A549 (cell line): ENCODE measurements at regions not wholly inside any gene's neighbourhood (a gene's known extent, or its start where the extent isn't known, plus 50 kb on each side); places are given as distances from the start of the nearest gene placed in this dataset.

ENCODE experiments used
- ATAC-seq, 2 experiments: fragments of 200-7000 bp in 1 of 2; fragments of >200 bp in 1 of 2; cut with Nextera tagmentation in 1 of 2; cut with Tn5 transposase in 1 of 2; 3 replicates each; pipeline versions ENCODE4 v1.8.0 to v1.9.1; 2018 to 2020; ENCODE audit warnings: mild to moderate bottlenecking in 1 of 2, moderate library complexity in 1 of 2
- CTCF ChIA-PET: fragments of 300-600 bp; sonication (Branson Sonifier 250); formaldehyde crosslinking; extraction: SDS; loops from one replicate; lab custom pipeline; 2021; ENCODE audit warnings: antibody characterized with exemption, inconsistent platforms; lab: Yijun Ruan, JAX
- POLR2A ChIA-PET: fragments of 350-600 bp; formaldehyde crosslinking; extraction: SDS; loops from one replicate; lab custom pipeline; 2021; ENCODE audit warnings: antibody characterized with exemption, inconsistent platforms; lab: Yijun Ruan, JAX
- DNase-seq, 2 experiments: peaks; one replicate each; pipeline versions ENCODE4 v3.0.0 to v3.0.0-alpha.2; 2011 to 2016; ENCODE audit warnings: low read depth in 1 of 2, low spot score in 1 of 2
- FAIRE-seq: peaks from 2 replicates; lab custom pipeline; 2011; peaks lifted over from hg19 to GRCh38; lab: Jason Lieb, UNC
- H3K27ac ChIP-seq, 2 experiments: fragments of >200 bp; sonication (Bioruptor Twin); formaldehyde crosslinking; 3 replicates each; pipeline ENCODE4 v1.5.1; 2016 to 2017
- H3K4me1 ChIP-seq: fragments of >200 bp; sonication (Bioruptor Twin); formaldehyde crosslinking; 3 replicates; pipeline ENCODE4 v1.6.1; 2016
- H3K4me2 ChIP-seq: fragments of >200 bp; sonication (Bioruptor Twin); formaldehyde crosslinking; 3 replicates; pipeline ENCODE4 v1.6.1; 2016
- H3K4me3 ChIP-seq: fragments of >200 bp; sonication (Bioruptor Twin); formaldehyde crosslinking; 3 replicates; pipeline ENCODE4 v1.5.1; 2016
- H3K9me3 ChIP-seq: fragments of >200 bp; sonication (Bioruptor Twin); formaldehyde crosslinking; 3 replicates; pipeline ENCODE4 v1.6.1; 2016
- ATOH8 ChIP-seq: fragments of 250-450 bp; sonication (Bioruptor Pico); IDR thresholded peaks from 2 replicates; pipeline ENCODE4 v1.5.0; 2020; ENCODE audit warnings: low read depth, mild to moderate bottlenecking, moderate library complexity
- BHLHE40 ChIP-seq: IDR thresholded peaks from 2 replicates; pipeline ENCODE4 v1.6.1; 2012; ENCODE audit warnings: low read depth, low read length, inconsistent platforms
- CEBPB ChIP-seq, 2 experiments: fragments of >200 bp in 1 of 2; sonication (Bioruptor Twin) in 1 of 2; formaldehyde crosslinking in 1 of 2; IDR thresholded peaks; 2 replicates each; pipeline ENCODE4 v1.6.1; 2012 to 2016
- E2F6 ChIP-seq: IDR thresholded peaks from 2 replicates; pipeline ENCODE4 v1.6.1; 2012; ENCODE audit warnings: low read depth, borderline replicate concordance
- EP300 ChIP-seq, 2 experiments: fragments of >200 bp; sonication (Bioruptor Twin); formaldehyde crosslinking; IDR thresholded peaks; 2 replicates in 1 of 2; 3 replicates in 1 of 2; pipeline ENCODE4 v1.6.1; 2016 to 2017
- ESRRA ChIP-seq: fragments of 150-350 bp; IDR thresholded peaks from 2 replicates; pipeline ENCODE4 v1.6.1; 2014; ENCODE audit warnings: mild to moderate bottlenecking, low read length, borderline replicate concordance
- FOSL2 ChIP-seq, 2 experiments: fragments of 450-650 bp in 1 of 2; fragments of >200 bp in 1 of 2; sonication (Bioruptor Twin) in 1 of 2; formaldehyde crosslinking; IDR thresholded peaks; 2 replicates each; pipeline versions ENCODE4 v1.5.0 to v1.6.1; 2016 to 2020; ENCODE audit warnings: mild to moderate bottlenecking in 1 of 2, moderate library complexity in 1 of 2
- FOXS1 ChIP-seq: fragments of 250-450 bp; sonication (Bioruptor Pico); IDR thresholded peaks from 2 replicates; pipeline ENCODE4 v1.5.0; 2020; ENCODE audit warnings: mild to moderate bottlenecking, moderate library complexity
- HDAC2 ChIP-seq: fragments of 200-600 bp; sonication (generic); IDR thresholded peaks from 2 replicates; pipeline ENCODE4 v1.6.1; 2016
- HES2 ChIP-seq: fragments of >200 bp; sonication (Bioruptor Twin); formaldehyde crosslinking; IDR thresholded peaks from 2 replicates; pipeline ENCODE4 v1.6.1; 2016
- HMGXB4 ChIP-seq: fragments of 250-450 bp; sonication (Bioruptor Pico); IDR thresholded peaks from 2 replicates; pipeline ENCODE4 v1.5.0; 2021; ENCODE audit warnings: mild to moderate bottlenecking, moderate library complexity, borderline replicate concordance
- HOXB13 ChIP-seq: fragments of 250-450 bp; sonication (Bioruptor Pico); IDR thresholded peaks from 2 replicates; pipeline ENCODE4 v1.5.0; 2020; ENCODE audit warnings: low read depth, mild to moderate bottlenecking, moderate library complexity
- JUN ChIP-seq, 2 experiments: fragments of >200 bp; sonication (Bioruptor Twin); formaldehyde crosslinking; IDR thresholded peaks; 2 replicates in 1 of 2; 3 replicates in 1 of 2; pipeline ENCODE4 v1.6.1; 2016 to 2017
- KDM5A ChIP-seq: fragments of 200-600 bp; sonication (generic); IDR thresholded peaks from 2 replicates; pipeline ENCODE4 v1.6.1; 2016; ENCODE audit warnings: antibody characterized with exemption, mild to moderate bottlenecking
- MAFK ChIP-seq: fragments of 450-650 bp; IDR thresholded peaks from 2 replicates; pipeline ENCODE4 v1.6.1; 2014; ENCODE audit not compliant: partially characterized antibody
- MAZ ChIP-seq: fragments of 150-350 bp; IDR thresholded peaks from 2 replicates; pipeline ENCODE4 v1.6.1; 2014; ENCODE audit warnings: antibody characterized with exemption, low read depth, low read length, borderline replicate concordance
- NFE2L2 ChIP-seq: fragments of 150-350 bp; conservative IDR thresholded peaks from 2 replicates; pipeline ENCODE4 v1.6.1; 2014; ENCODE audit warnings: low read length
- NR3C1 ChIP-seq: fragments of >200 bp; sonication (Bioruptor Twin); formaldehyde crosslinking; IDR thresholded peaks from 3 replicates; pipeline ENCODE4 v1.6.1; 2017
- POLR2A ChIP-seq: IDR thresholded peaks from 2 replicates; pipeline ENCODE4 v1.6.1; 2012; ENCODE audit warnings: mild to moderate bottlenecking, low read length
- POLR2AphosphoS2 ChIP-seq: conservative IDR thresholded peaks from 2 replicates; pipeline ENCODE4 v1.6.1; 2012; ENCODE audit warnings: low read length, improper control_type of control experiment, inconsistent platforms
- RAD21 ChIP-seq, 2 experiments: fragments of >200 bp in 1 of 2; sonication (Bioruptor Twin) in 1 of 2; formaldehyde crosslinking in 1 of 2; IDR thresholded peaks in 1 of 2; conservative IDR thresholded peaks in 1 of 2; 2 replicates in 1 of 2; 3 replicates in 1 of 2; pipeline ENCODE4 v1.6.1; 2012 to 2018; ENCODE audit warnings: inconsistent platforms in 1 of 2
- RFX5 ChIP-seq: fragments of 450-650 bp; IDR thresholded peaks from 2 replicates; pipeline ENCODE4 v1.7.1; 2014; ENCODE audit warnings: antibody characterized with exemption, mild to moderate bottlenecking, moderate library complexity
- TP53 ChIP-seq: fragments of 250-450 bp; sonication (Bioruptor Pico); IDR thresholded peaks from 2 replicates; pipeline ENCODE4 v1.5.0; 2021; ENCODE audit warnings: mild to moderate bottlenecking, moderate library complexity
- ZC3H11A ChIP-seq: fragments of 450-650 bp; IDR thresholded peaks from 2 replicates; pipeline ENCODE4 v1.6.1; 2014; ENCODE audit warnings: antibody characterized with exemption, mild to moderate bottlenecking
- whole genome bisulfite sequencing: methylation state at CpG from one replicate; pipeline ENCODE4 v1.1.6; 2017; ENCODE audit errors: missing lambda C conversion rate; 5-methylcytosine and 5-hydroxymethylcytosine counted together
- TF ChIP-seq, protein P1 (sequence below): fragments of >200 bp; sonication (Bioruptor Twin); formaldehyde crosslinking; IDR thresholded peaks from 3 replicates; pipeline ENCODE4 v1.6.1; 2016
- TF ChIP-seq, protein P2 (sequence below): fragments of 450-650 bp; IDR thresholded peaks from 2 replicates; pipeline ENCODE4 v1.6.1; 2014; ENCODE audit warnings: antibody characterized with exemption

DNA sequence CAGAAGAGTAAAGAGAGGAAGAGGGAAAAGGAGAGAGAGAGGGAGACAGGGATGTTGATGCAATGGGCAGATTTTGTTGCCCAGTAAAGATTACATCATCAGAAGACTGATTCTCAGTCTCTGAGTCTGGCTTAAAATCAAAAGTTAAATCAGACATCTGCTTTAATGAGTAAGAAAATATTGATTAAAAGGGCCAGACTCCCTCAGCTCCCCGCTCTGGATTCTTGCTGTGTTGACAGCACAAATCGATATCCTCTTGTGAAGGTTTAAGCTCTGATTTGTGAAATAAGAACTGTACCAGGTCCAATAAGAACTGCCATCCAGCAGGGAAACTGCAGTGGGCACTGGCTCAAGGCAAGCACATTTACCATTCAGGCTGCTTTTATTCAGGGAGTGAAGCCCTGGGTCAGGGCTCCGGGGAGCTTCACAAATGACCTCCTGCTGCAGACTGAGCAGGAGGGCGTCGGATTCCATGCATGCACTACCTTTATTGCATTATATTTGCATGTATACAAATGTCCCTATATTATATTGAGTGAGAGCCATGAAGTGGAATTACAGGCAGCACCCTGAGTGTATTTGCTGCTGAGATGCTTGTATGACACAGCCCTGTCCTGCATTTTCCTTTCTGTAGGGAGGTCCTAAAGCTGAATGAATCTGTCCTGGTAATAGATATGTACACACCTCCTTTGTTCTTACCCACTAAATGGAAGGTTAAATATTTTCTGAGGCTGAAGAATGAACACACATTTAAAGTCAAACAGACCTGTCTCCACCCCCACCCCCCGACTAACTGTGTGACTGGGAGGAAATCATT is 401.5 kb downstream of the REEP3 start:
- H3K27ac ChIP-seq, result no peak overlapping the region
- H3K4me3 ChIP-seq, result no peak overlapping the region
- no peak for DNase-seq
- POLR2A ChIA-PET, result no interaction called here
- TF ChIP-seq HDAC2, result no peak
- TF ChIP-seq EP300 (IDR thresholded peaks at IDR 0.05), result no peak
- no peak for TF ChIP-seq HES2
- TF ChIP-seq, protein P1, sequence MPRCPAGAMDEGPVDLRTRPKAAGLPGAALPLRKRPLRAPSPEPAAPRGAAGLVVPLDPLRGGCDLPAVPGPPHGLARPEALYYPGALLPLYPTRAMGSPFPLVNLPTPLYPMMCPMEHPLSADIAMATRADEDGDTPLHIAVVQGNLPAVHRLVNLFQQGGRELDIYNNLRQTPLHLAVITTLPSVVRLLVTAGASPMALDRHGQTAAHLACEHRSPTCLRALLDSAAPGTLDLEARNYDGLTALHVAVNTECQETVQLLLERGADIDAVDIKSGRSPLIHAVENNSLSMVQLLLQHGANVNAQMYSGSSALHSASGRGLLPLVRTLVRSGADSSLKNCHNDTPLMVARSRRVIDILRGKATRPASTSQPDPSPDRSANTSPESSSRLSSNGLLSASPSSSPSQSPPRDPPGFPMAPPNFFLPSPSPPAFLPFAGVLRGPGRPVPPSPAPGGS, result no peak
- TF ChIP-seq HMGXB4, result no peak
- no peak for TF ChIP-seq CEBPB (IDR thresholded peaks at IDR 0.05)
- TF ChIP-seq ATOH8 (CRISPR knock-in tag), result no peak
- TF ChIP-seq MAFK, result no peak
- TF ChIP-seq RAD21 (conservative IDR thresholded peaks at IDR 0.05 in 1 of 2, IDR thresholded peaks at IDR 0.05 in 1 of 2), result no peak
- H3K9me3 ChIP-seq, result no peaks in the 10 kb centered on the region
- no peak for ATAC-seq
- CTCF ChIA-PET, result interaction anchor here (0.6 kb wide), 1 partner anchor 58 kb away, joined by 3 read pairs; no protein-coding TSS in a partner anchor
- WGBS, result 11% methylated on average over 6 of the region's 6 CpGs
- no peaks in the 10 kb centered on the region for H3K4me1 ChIP-seq
- no peak overlapping the region for H3K4me2 ChIP-seq
- no peak for FAIRE-seq

- ChIA-PET POLR2A (no interaction called here), CTCF (no interaction called here)
- Histone ChIP-seq H3K4me1 (no peaks in the 10 kb centered on the region), H3K9me3 (no peaks in the 10 kb centered on the region), H3K27ac (no peak overlapping the region), H3K4me2 (no peak overlapping the region), H3K4me3 (no peak overlapping the region)
- FAIRE-seq (no peak), ATAC-seq (no peak), DNase-seq (no peak)
- WGBS, result 28% methylated on average over 4 of the region's 4 CpGs
- no peak for TF ChIP-seq TP53 (CRISPR knock-in tag)
- TF ChIP-seq MAZ, result no peak
- TF ChIP-seq NR3C1, result no peak
- no peak for TF ChIP-seq RFX5
- TF ChIP-seq E2F6, result no peak
- no peak for TF ChIP-seq JUN (IDR thresholded peaks at IDR 0.05)
- TF ChIP-seq POLR2AphosphoS2, result no peak
Observed at GRCh38 chr10:63929831-63930467, 408.7 kb downstream of the REEP3 start.

GRCh38 chr10:63930584-63930983 is 409.4 kb downstream of the REEP3 start:
- TF ChIP-seq FOXS1 (CRISPR knock-in tag) (no peak), NFE2L2 (no peak), FOSL2 (IDR thresholded peaks at IDR 0.05) (no peak), FOSL2 (CRISPR knock-in tag; IDR thresholded peaks at IDR 0.05) (no peak), KDM5A (no peak), BHLHE40 (no peak), ZC3H11A (no peak), POLR2A (no peak), ESRRA (no peak), POLR2AphosphoS2 (no peak), HOXB13 (CRISPR knock-in tag) (no peak)
- TF ChIP-seq, protein P2, sequence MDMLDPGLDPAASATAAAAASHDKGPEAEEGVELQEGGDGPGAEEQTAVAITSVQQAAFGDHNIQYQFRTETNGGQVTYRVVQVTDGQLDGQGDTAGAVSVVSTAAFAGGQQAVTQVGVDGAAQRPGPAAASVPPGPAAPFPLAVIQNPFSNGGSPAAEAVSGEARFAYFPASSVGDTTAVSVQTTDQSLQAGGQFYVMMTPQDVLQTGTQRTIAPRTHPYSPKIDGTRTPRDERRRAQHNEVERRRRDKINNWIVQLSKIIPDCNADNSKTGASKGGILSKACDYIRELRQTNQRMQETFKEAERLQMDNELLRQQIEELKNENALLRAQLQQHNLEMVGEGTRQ, result no peak
- Histone ChIP-seq H3K4me2 (no peak overlapping the region), H3K27ac (no peak overlapping the region), H3K9me3 (no peaks in the 10 kb centered on the region), H3K4me1 (no peaks in the 10 kb centered on the region), H3K4me3 (no peak overlapping the region)
- ChIA-PET CTCF (no interaction called here), POLR2A (no interaction called here)
- DNase-seq (no peak), ATAC-seq (no peak), FAIRE-seq (no peak)
- 28% methylated on average over 4 of the region's 4 CpGs for WGBS
